T-helper 1 cell treated with Interleukin-12 subunit alpha and Interleukin-12 subunit beta and Interleukin-4 antibody, amounts not matched to agents 30 ng/mL and 1 ng/mL, for 36 hours (primary cell): ENCODE measurements at regions not wholly inside any gene's neighbourhood (a gene's known extent, or its start where the extent isn't known, plus 50 kb on each side); places are given as distances from the start of the nearest gene placed in this dataset.
"Not testable (repeated sequence)": the region's sequence is repeated elsewhere in the genome, so short reads cannot be mapped to it uniquely, and the experiment has no call there.

Experiments used
- intact Hi-C: fragments of 100-400 bp; cut with micrococcal nuclease; formaldehyde crosslinking; loops from one replicate; pipeline ENCODE4 v1.15.1; 2024

DNA sequence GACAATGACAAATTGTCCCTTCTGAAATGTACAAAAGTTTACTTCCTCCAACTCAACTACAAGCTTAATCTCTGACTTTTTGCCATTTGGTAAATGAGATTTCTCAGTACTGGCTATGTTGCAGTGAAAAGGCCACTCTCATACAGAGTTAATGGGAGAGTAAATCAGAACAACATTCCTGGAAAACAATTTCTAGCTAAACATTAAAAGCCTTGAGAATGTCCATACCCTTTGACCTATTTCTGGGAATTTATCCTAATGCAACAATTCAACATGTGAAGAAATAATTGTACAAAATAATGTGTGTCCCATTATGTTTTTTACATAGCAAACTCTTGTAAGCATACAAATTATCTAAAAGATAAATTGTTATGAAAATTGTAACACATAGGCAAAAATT, 56.3 kb upstream of the SPEF2 start:
- intact Hi-C loops = no loop called here

DNA sequence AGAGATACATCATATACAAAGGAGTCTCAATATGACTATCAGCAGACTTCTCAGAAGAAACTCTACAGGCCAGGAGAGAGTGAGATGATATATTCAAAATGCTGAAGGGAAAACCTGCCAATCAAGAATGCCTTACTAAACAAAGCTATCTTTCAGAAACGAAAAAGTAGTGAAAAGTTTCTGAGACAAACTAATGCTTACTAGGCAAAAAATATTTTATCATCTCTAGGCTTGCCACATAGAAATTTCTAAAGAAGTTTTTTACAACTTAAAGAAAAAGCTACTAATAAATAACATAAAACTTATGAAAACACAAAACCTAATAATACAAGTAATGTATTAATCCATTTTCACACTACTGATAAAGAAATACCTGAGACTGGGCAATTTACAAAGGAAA, 59.9 kb upstream of the SPEF2 start:
- intact Hi-C loops = no loop called here

DNA sequence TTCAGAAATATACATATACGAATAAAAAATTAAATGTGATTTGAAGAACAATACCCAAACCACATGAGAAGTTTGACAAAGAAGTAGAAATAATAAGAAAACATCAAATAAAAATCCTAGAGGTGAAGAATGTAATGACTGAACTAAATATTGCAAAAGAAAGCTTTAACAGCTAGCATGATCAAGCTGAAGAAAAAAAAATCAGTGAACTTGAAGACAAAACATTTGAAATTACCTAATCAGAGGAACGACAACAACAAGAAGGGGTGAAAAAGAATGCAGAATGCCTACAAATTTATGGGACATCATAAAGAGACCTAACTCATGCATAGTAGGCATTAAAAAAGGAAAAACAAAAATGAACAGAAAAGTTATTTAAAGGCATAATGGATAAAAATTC, 60.5 kb upstream of the SPEF2 start:
- intact Hi-C loops = no loop called here

DNA sequence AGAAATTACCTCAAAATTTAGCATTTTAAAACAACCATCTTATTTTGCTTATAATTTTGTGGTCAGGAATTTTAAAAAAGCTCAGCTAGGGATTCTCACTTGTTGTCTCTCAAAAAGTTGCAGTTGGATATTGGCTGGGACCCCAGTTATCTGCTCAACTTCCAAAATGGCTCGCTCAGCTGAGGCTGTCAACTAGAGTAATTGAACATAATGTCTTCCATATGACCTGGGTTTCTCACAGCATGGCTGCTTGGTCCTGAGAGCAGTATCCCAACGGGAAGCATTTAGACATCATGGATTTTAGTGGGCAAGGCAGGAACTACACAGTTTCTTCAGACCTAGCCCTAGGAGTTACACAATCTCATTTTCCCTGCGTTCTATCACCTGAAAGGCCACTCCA, 63.6 kb upstream of the SPEF2 start:
- intact Hi-C loops = no loop called here

DNA sequence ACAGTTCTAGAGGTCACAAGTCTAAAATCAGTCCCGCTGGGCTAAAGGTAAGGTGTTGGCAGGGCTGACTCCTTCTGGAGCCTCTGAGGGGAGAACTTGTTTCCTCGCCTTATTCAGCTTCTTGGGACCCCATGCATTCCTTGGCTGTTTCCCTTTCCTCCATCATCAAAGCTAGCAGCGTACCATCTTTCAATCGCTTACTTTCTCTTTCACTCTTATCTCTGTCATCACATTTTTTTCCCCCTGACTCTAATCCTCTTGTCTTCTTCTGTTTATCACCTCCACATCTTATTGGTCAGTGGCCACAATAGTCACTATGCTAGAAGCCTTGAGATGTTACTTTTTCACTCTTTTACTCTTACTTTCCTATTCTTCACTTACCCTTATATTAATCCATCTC, 72.5 kb upstream of the SPEF2 start:
- intact Hi-C loops = no loop called here

DNA sequence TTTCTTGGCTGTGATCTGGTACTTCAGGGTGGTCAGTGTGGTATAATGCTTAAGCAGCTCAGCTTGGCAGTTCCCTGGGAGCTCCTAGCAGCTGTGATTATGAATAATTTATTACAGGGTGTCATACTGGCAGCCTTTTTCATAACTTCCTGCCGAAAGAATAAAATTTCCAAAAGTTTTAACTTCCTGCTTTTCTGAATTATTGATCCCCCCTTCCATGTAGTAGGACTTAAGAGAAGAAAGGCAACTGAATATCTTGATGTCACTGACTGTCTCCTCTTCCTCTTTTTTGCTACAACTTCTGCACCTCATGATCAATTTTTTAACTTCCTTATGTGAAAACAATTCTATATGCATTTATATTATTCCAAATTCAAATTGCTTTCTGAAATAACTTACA, 74.3 kb upstream of the SPEF2 start:
- intact Hi-C loops = no loop called here

DNA sequence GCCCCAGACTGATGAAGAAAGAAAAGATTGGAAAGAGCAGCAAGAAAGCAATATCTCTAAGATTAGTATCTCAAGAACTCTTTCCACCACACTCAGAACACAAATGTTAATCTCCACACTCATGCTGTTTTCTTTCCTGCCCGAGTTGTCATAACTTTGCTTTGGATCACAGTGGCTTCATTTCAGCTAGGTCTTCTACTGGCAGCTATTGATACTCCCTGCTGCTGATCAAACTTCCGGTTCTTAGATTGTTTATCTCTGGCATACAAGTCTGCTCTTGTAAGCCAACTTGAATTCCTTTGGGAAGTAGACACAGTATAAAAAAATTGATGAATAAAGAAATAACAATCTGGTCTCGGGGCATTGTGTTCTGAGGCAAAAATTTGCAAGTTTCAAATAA, 77.7 kb upstream of the SPEF2 start:
- intact Hi-C loops = no loop called here

DNA sequence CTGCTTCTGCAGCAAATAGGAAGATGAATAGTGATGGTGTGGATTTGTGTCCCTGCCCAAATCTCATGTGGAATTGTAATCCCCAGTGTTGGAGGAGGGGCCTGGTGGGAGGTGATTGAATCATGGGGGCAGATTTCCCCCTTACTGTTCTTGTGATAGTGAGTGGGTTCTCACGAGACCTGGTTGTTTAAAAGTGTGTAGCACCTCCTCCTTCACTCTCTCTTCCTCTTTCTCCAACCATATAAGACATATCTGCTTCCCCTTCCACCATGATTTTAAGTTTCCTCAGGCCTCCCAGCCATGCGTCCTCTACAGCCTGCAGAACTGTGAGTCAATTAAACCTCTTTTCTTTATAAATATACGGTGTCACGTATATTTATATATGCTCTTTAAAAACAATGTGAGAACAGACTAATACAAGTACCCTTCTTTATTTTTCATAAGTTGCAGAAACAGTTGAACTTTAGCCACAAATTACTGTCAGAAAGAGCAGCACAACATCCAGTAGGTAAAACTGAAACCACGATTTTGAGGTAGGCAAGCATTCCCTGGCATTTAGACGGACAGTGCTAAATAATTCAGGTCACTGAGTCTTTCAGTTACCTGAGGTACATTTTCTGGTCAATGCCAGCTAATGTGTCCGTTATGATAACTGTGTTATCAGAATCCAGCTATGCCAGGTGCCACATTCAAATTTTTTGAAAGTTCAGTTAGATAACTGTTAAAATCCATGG, 79.3 kb upstream of the SPEF2 start:
- intact Hi-C loops = no loop called here

DNA sequence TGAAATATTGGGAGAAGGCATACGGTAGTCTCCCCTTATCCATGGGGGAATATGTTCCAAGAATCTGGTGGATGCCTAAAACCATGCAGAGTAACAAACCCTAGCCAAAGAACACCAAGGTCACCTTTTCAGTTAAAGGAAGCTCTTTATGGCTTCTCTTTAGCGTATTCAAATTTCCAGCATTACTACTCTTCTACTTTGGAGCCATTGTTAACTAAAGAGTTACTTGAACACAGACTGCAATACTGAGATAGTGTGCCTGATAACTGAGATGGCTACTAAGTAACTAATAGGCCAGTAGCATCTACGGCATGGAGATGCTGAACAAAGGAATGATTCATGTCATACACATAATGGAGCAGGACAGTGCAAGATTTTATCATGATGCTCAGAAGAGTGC, 84.5 kb upstream of the SPEF2 start:
- intact Hi-C loops = no loop called here

DNA sequence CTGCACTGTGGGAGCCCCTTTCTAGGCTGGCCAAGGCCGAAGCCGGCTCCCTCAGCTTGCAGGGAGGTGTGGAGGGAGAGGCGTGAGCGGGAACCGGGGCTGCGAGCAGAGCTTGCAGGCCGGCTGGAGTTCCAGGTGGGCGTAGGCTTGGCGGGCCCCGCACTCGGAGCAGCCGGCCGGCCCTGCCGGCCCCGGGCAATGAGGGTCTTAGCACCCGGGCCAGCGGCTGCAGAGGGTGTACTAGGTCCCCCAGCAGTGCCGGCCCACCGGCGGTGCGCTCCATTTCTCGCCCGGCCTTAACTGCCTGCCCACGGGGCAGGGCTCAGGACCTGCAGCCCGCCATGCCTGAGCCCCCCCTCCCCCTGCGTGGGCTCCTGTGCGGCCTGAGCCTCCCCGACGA, 86.1 kb upstream of the SPEF2 start:
- intact Hi-C loops = not testable (repeated sequence)

DNA sequence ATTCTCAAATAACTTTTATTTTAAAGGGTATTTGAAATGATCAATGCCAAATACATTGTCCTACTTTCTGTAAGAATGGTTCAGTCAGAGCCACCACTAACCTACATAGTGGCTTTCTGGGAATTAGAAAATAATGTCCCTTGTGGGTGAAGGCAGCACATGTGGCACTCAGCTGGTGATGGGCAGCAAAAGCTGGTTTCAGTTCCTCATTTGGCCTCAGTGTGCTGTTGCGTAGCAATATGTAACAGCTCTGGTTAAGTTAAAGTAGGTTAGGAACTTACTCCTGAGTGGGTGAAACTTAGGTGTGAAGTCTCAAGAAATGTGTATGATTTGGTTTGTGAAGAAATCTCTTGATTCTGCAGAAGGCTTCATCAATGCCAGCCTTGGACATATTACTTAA, 99.6 kb upstream of the SPEF2 start:
- intact Hi-C loops = no loop called here

DNA sequence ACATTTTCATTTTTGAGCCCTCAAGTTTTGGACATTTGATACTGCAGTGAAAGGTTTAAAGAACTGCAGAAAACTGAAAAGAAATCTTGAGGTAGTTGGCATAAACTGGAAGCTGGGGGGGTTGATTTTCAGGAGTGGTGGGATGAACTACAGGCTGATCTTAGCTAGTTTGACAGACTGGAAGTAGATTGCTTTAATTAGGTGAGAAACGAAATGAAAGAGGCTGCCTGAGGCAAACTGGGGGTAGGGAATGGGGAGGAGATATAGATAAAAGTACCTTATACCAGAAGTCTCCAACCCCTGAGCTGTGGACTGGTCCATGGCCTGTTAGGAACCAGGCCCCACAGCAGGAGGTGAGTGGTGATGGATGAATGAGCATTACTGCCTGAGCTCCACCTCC, 101.4 kb upstream of the SPEF2 start:
- intact Hi-C loops = no loop called here

DNA sequence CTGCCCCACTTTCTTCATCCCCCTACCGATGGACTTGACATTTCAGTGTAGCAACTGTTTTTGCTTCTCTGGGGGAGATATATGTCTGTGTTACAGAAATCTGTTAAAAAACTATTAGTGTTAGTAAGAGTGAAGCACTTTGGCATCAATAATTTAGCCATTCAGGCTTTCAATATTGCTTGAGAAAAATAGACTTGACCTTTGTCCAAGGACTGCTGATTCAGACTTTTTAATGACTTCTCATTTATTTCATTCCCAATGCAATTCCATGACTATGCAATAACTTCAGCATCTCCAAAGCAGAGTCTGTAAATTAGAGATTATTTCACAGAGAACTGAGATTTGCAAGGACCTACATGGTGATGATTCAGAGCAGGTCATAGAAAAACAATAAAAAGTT, 104.1 kb upstream of the SPEF2 start:
- intact Hi-C loops = no loop called here

DNA sequence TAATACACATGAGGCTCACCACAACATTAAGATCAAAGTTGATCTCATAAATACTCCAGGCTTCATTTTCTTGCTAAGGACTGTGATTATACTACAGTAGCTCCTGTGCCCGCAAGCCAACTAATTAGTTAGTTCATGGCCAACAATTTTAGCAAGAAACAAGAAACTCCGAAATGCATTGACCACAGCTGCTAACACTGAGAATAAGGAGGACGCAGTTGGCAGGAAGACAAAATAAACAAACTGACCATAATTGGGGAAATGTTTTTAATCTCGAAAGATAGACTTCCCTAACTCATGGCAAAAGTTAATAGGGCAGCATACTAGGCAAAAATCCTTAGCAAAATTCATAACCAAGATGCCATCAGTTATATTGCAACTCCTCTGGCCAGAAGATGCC, 115.5 kb upstream of the SPEF2 start:
- intact Hi-C loops = no loop called here

DNA sequence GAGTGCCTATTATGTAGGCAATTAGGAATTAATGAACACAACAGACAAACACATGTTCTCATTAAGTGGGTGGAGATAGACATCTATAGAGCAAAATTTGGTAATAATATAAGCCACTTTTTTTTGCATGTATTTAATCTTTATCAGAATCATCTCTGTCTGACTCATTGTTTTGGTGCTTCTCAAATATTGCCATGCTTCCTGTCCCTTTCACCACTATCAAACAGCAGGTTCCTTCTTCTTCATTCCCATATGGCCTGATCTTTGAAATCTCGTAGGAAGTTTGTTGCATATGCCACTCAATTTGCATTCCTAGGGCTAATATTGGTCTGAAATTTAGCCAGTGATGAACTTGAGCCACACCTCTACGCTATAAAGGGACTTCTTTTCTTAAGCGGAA, 128.9 kb upstream of the SPEF2 start:
- intact Hi-C loops = no loop called here

DNA sequence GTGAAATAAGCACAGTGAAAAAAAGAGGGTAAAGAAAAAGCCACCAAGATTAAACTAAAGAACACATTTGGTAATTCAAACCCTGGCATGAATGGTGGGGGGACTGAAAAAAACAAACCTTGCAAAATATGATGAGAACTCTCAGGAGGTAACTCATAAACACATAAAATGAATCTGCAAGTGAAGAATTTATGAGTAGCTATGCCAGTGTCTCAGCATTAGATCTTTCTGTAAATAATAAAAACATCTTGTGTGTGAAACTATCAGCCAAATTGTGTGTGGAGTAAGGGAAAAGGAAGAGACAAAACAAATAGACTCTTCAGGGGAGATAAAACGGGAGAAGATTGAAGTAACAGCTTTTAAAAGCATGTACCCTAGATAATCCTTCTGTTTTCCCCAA, 129.6 kb upstream of the SPEF2 start:
- intact Hi-C loops = no loop called here

DNA sequence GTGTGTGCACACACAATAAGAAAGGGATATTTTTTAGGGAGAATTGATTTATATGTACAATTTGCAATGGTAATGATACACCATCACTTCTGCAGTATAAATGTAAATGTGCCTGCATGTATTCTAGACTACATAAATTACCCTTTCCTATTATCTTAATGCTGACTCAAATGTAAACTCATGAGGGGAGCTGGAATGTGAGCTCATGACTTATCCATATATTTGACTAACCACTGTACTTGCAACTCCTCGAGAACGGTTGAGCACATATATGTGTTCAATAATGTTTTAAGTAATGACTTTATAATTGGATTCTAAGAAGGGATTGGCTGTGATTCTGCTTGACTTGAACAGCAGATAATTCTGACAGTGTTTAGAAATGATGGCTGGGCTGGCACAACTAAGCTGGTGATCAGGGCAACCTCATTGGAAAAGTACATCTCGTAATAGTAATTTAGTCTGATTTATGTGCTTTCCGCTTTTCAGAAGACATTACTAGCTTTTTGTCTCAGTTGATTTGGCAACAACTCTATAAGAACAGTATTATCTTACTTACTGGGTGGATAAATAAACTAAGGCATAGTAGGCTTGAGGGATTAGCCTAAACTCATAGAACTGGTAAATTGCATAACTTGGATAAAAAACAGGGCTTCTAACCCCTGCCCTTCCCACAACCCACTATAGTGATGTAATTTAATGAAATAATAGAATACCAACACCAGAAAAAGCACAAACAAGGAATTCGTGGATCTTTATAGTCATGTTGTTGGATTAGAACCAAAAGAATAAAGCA, 130.2 kb upstream of the SPEF2 start:
- intact Hi-C loops = no loop called here

DNA sequence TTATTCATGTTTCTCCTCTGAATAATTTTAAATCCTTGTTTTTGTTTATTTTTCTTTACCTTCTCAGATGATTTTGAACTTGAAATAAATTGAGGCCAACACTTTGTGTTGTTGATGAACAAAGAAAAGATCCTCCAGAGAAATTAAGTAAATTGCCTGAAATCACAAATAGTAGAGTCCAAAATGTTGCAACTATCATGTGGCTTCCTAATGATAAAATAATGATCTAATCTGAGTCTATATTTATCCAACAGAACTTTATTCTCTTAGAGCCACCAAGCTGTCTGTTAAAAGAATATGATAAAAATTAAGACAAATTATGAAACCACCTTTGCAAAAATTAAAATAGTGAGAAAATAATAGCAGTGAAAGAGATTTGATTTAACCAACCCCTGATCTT, 132.2 kb upstream of the SPEF2 start:
- intact Hi-C loops = no loop called here

DNA sequence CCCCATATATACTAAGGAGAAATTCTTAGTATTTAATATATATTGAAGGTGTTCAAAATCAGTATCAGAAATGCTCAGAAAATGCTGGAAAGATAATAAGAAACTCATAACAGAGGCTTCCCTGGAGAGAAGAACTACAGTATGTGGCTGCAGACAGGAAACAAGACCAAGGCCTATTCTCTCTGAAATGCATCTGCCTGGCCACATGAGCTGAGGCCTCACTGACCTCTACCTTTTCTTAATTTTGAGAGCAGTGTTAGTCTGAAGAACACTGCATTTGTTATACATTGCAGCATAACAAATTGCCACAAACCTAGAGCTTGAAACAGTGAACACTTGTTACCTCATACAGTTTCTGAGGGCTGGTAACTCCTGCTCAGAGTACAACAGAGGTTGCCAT, 133.4 kb upstream of the SPEF2 start:
- intact Hi-C loops = no loop called here

DNA sequence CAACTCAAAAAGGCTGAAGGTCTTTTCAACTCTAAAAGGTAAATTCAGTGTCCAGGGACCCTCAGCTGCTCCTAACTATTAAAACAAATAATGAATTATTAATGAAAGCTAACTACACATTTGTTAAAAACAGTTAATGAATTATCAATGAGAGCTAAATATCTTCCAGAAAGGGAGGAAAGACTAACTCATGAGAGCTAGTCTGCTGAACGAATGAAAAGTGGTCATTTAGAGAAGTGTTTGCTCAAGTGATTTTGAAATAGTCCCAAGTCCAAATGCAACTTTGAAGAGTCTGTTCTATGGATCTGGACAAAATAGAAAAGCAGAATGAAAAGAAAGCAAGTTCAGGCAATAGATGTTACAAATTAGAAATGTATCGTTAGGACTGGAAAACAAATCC, 133.9 kb upstream of the SPEF2 start:
- intact Hi-C loops = no loop called here

DNA sequence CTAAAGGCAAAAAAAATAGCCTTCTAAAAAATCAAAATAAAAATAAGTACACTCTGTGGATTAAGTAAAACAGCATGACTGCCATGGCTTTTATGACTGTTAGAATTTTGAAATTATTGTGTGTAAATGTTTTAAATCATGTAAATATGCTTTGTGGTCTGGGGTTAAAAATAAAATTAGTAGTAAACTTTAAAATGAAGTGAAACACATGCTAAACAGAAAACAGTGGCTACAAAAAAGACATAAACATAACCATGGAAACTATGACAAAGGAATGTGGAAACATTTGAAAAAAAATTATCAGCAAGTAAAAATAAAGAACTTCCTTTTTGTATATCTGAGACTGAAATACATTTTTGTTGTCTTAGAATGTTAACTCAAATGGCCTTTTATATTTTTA, 134.5 kb upstream of the SPEF2 start:
- intact Hi-C loops = no loop called here

DNA sequence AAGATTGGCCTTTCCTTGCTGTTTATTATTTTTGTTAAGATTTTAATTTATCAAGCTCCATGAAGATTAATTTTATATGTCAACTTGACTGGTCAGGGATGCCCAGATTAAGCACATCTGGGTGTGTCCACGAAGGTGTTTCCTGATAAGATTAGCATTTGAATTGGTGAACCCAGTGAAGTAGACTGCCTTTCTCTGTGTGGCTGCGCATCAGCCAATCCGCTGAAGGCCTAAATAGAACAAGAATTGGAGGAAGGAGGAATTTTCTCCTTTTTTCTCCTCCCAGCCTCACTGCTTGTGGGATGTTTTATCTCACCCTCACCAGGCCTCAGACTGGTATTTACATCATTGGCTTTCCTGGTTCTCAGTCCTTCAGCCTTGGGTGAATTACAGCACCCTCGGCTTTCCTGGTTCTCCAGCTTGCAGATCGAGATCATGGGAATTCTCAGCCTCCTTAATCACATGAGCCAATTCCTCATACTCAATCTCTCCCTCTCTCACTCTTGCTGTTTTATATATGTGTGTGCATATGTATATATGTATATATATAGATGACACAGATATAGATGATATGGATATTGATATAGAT, 135.4 kb upstream of the SPEF2 start:
- intact Hi-C loops = no loop called here
